ENCODE measurements at regions not wholly inside any gene's neighbourhood (a gene's known extent, or its start where the extent isn't known, plus 50 kb on each side); places are given as distances from the start of the nearest gene placed in this dataset.

DNA sequence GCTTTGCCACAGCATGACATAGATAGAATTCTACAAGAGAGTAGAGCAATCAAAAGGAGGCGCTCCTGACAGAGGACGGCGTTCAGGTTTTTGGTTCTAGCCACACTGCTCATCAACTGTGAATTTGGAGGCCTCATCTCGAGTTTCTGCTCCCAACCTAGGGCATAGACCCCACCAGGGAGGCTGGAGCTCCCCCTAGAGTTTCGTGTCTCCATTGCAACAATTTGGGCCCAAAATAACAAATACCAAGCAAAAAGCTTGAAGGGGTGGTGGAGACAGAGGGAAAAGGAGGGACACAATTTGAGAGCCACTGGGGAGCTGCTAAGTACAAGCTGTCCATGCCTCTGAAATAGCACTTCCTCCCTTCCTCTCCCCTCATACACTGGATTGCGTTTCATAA lies 297.0 kb downstream of the GPATCH2 start:
- TF ChIP-seq, protein P1, sequence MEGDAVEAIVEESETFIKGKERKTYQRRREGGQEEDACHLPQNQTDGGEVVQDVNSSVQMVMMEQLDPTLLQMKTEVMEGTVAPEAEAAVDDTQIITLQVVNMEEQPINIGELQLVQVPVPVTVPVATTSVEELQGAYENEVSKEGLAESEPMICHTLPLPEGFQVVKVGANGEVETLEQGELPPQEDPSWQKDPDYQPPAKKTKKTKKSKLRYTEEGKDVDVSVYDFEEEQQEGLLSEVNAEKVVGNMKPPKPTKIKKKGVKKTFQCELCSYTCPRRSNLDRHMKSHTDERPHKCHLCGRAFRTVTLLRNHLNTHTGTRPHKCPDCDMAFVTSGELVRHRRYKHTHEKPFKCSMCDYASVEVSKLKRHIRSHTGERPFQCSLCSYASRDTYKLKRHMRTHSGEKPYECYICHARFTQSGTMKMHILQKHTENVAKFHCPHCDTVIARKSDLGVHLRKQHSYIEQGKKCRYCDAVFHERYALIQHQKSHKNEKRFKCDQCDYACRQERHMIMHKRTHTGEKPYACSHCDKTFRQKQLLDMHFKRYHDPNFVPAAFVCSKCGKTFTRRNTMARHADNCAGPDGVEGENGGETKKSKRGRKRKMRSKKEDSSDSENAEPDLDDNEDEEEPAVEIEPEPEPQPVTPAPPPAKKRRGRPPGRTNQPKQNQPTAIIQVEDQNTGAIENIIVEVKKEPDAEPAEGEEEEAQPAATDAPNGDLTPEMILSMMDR (IDR thresholded peaks at IDR 0.05; ENCODE audit: insufficient read depth, low read depth, low read length), result peak; percentile 38
- no peak for TF ChIP-seq EZH2 (IDR thresholded peaks at IDR 0.05; ENCODE audit: insufficient read depth, low read length)
